Natural killer cell (primary cell): ENCODE measurements at regions not wholly inside any gene's neighbourhood (a gene's known extent, or its start where the extent isn't known, plus 50 kb on each side); places are given as distances from the start of the nearest gene placed in this dataset.

Experiments used
- ATAC-seq, 3 donors: fragments of 150-1000 bp in 2 of 3; fragments of 200-7000 bp in 1 of 3; cut with Tn5 transposase; 1 replicate in 1 of 3; 2 replicates in 2 of 3; pipeline ENCODE4 v1.10.0; 2021; ENCODE audit warnings: mild to moderate bottlenecking in 2 of 3, moderate library complexity in 2 of 3
- DNase-seq, 2 donors: peaks; one replicate each; pipeline versions ENCODE4 v3.0.0 to v3.0.0-alpha.2; 2013 to 2021; ENCODE audit warnings: mixed read lengths in 1 of 2
- H3K27ac ChIP-seq: one replicate; pipeline ENCODE4 v1.5.1; 2013; ENCODE audit warnings: mild to moderate bottlenecking, low read length
- H3K27me3 ChIP-seq: one replicate; pipeline ENCODE4 v1.6.1; 2013; ENCODE audit warnings: low read length; ENCODE audit not compliant: control insufficient read depth, insufficient read depth
- H3K36me3 ChIP-seq: one replicate; pipeline ENCODE4 v1.6.1; 2013; ENCODE audit warnings: low read length; ENCODE audit not compliant: control insufficient read depth, insufficient read depth
- H3K4me1 ChIP-seq: one replicate; pipeline ENCODE4 v1.6.1; 2013; ENCODE audit warnings: low read length; ENCODE audit not compliant: control insufficient read depth, insufficient read depth
- H3K4me3 ChIP-seq: one replicate; pipeline ENCODE4 v1.5.1; 2013; ENCODE audit warnings: low read length
- H3K9me3 ChIP-seq: one replicate; pipeline ENCODE4 v1.6.1; 2013; ENCODE audit warnings: low read length; ENCODE audit not compliant: control insufficient read depth, insufficient read depth
- H3K27ac Mint-ChIP-seq, 2 donors: one replicate each; pipeline ENCODE4 v1.8.0; 2022; ENCODE audit warnings: mild to moderate bottlenecking in 2 of 2, mixed read lengths in 2 of 2, moderate library complexity in 1 of 2
- H3K27me3 Mint-ChIP-seq, 2 donors: one replicate each; pipeline ENCODE4 v1.8.0; 2022; ENCODE audit warnings: low read depth in 2 of 2, mixed read lengths in 2 of 2
- H3K36me3 Mint-ChIP-seq: one replicate; pipeline ENCODE4 v1.8.0; 2022; ENCODE audit warnings: mixed read lengths
- H3K4me1 Mint-ChIP-seq, 2 donors: one replicate each; pipeline ENCODE4 v1.8.0; 2022; ENCODE audit warnings: mixed read lengths in 2 of 2
- H3K4me3 Mint-ChIP-seq: one replicate; pipeline ENCODE4 v1.8.0; 2022; ENCODE audit warnings: mild to moderate bottlenecking, moderate library complexity, mixed read lengths
- H3K9me3 Mint-ChIP-seq, 2 donors: one replicate each; pipeline ENCODE4 v1.8.0; 2022; ENCODE audit warnings: mixed read lengths in 2 of 2
- CTCF ChIP-seq: fragments of 200-600 bp; IDR thresholded peaks from one replicate; pipeline ENCODE4 v1.8.0; 2022; ENCODE audit warnings: antibody characterized with exemption
- whole genome bisulfite sequencing: methylation state at CpG from one replicate; pipeline ENCODE4 v1.1.7; 2013; ENCODE audit warnings: missing lambda C conversion rate; ENCODE audit not compliant: insufficient coverage; 5-methylcytosine and 5-hydroxymethylcytosine counted together
- intact Hi-C: fragments of 100-400 bp; cut with micrococcal nuclease; formaldehyde crosslinking; loops from one replicate; pipeline ENCODE4 v1.14.2; 2022

GRCh38 chr6:11426571-11426970 is 111.0 kb upstream of the TMEM170B start:
- H3K4me3 Mint-ChIP-seq, result no peak overlapping the region
- intact Hi-C loops, result no loop called here
- no peak for TF ChIP-seq CTCF
- Histone ChIP-seq H3K36me3 (no peaks in the 10 kb centered on the region), H3K27me3 (no peaks in the 10 kb centered on the region), H3K4me3 (no peak overlapping the region), H3K9me3 (no peaks in the 10 kb centered on the region), H3K27ac (no peak overlapping the region), H3K4me1 (peaks cover 4% of the 10 kb centered on the region)
- no peaks in the 10 kb centered on the region for H3K9me3 Mint-ChIP-seq
- H3K27ac Mint-ChIP-seq, result no peak overlapping the region
- 95% methylated on average over 2 of the region's 2 CpGs for WGBS
- ATAC-seq (no peak), DNase-seq (no peak)
- H3K27me3 Mint-ChIP-seq, result peaks cover 0 to 4% of the 10 kb centered on the region in 2 donors
- H3K4me1 Mint-ChIP-seq, result peaks cover 10 to 18% of the 10 kb centered on the region in 2 donors
- H3K36me3 Mint-ChIP-seq, result no peaks in the 10 kb centered on the region

- Mint-ChIP-seq H3K4me3 (no peak overlapping the region), H3K27me3 (peaks cover 0 to 4% of the 10 kb centered on the region in 2 donors), H3K27ac (no peak overlapping the region), H3K36me3 (no peaks in the 10 kb centered on the region), H3K4me1 (peaks cover 10 to 18% of the 10 kb centered on the region in 2 donors), H3K9me3 (no peaks in the 10 kb centered on the region)
- no peak overlapping the region for H3K27ac ChIP-seq
- H3K9me3 ChIP-seq, result no peaks in the 10 kb centered on the region
- no peaks in the 10 kb centered on the region for H3K27me3 ChIP-seq
- H3K4me1 ChIP-seq, result peaks cover 4% of the 10 kb centered on the region
- no peaks in the 10 kb centered on the region for H3K36me3 ChIP-seq
- WGBS, result 85% methylated on average over 1 of the region's 1 CpG
- intact Hi-C loops, result no loop called here
- DNase-seq (no peak), ATAC-seq (no peak)
- H3K4me3 ChIP-seq, result no peak overlapping the region
- TF ChIP-seq CTCF, result no peak
Observed at GRCh38 chr6:11425876-11426275, 111.7 kb upstream of the TMEM170B start.

GRCh38 chr6:11425431-11425871 is 112.1 kb upstream of the TMEM170B start:
- WGBS, result 96% methylated on average over 4 of the region's 5 CpGs
- no peaks in the 10 kb centered on the region for H3K36me3 Mint-ChIP-seq
- Histone ChIP-seq H3K36me3 (no peaks in the 10 kb centered on the region), H3K27ac (no peak overlapping the region), H3K27me3 (no peaks in the 10 kb centered on the region), H3K4me1 (peaks cover 4% of the 10 kb centered on the region), H3K9me3 (no peaks in the 10 kb centered on the region), H3K4me3 (no peak overlapping the region)
- no peaks in the 10 kb centered on the region for H3K9me3 Mint-ChIP-seq
- H3K4me1 Mint-ChIP-seq, result peaks cover 10 to 18% of the 10 kb centered on the region in 2 donors
- DNase-seq, result no peak
- TF ChIP-seq CTCF, result no peak
- H3K4me3 Mint-ChIP-seq, result no peak overlapping the region
- H3K27me3 Mint-ChIP-seq, result peaks cover 0 to 4% of the 10 kb centered on the region in 2 donors
- intact Hi-C loops, result no loop called here
- no peak for ATAC-seq
- H3K27ac Mint-ChIP-seq, result no peak overlapping the region

- Histone ChIP-seq H3K4me1 (peaks cover 4% of the 10 kb centered on the region), H3K4me3 (no peak overlapping the region), H3K27me3 (no peaks in the 10 kb centered on the region), H3K27ac (no peak overlapping the region), H3K9me3 (no peaks in the 10 kb centered on the region), H3K36me3 (no peaks in the 10 kb centered on the region)
- ATAC-seq (no peak), DNase-seq (no peak)
- peaks cover 0 to 4% of the 10 kb centered on the region in 2 donors for H3K27me3 Mint-ChIP-seq
- no peaks in the 10 kb centered on the region for H3K36me3 Mint-ChIP-seq
- TF ChIP-seq CTCF, result no peak
- H3K4me1 Mint-ChIP-seq, result peaks cover 10 to 16% of the 10 kb centered on the region in 2 donors
- 71% methylated on average over 4 of the region's 4 CpGs for WGBS
- no peak overlapping the region for H3K4me3 Mint-ChIP-seq
- intact Hi-C loops, result no loop called here
- no peak overlapping the region for H3K27ac Mint-ChIP-seq
- no peaks in the 10 kb centered on the region for H3K9me3 Mint-ChIP-seq
Observed at GRCh38 chr6:11424395-11425034, 113.0 kb upstream of the TMEM170B start.
